Caco-2 (cell line): ENCODE measurements at regions not wholly inside any gene's neighbourhood (a gene's known extent, or its start where the extent isn't known, plus 50 kb on each side); places are given as distances from the start of the nearest gene placed in this dataset.
A peak's percentile ranks its signal among the peaks of the same experiment; 100 is the strongest.

Experiments
- BruUV-seq: library from RNA; stranded (reverse); fragments of 400-500 nt; replicated peaks from 2 replicates; lab custom pipeline; 2021; lab: Mats Ljungman, UMichigan
- CTCF ChIA-PET: fragments of 300-600 bp; sonication (Branson Sonifier 250); formaldehyde crosslinking; loops from one replicate; lab custom pipeline; 2022; ENCODE audit warnings: antibody characterized with exemption; lab: Charles Lee
- POLR2A ChIA-PET: fragments of 300-600 bp; sonication (Branson Sonifier 250); formaldehyde crosslinking; loops from one replicate; lab custom pipeline; 2022; ENCODE audit warnings: antibody characterized with exemption; lab: Charles Lee
- DNase-seq, 2 experiments: peaks; one replicate each; pipeline versions ENCODE4 v3.0.0 to v3.0.0-alpha.2; 2020 to 2022
- H3K27me3 ChIP-seq: replicated peaks from 2 replicates; pipeline ENCODE4 v1.6.0; 2011; ENCODE audit warnings: low read length; ENCODE audit not compliant: control insufficient read depth, insufficient read depth
- H3K36me3 ChIP-seq: 2 replicates; pipeline ENCODE4 v1.5.1; 2011; ENCODE audit warnings: low read length; ENCODE audit not compliant: control insufficient read depth, insufficient read depth
- H3K4me1 ChIP-seq: fragments of 250-450 bp; sonication (Bioruptor Pico); 2 replicates; pipeline ENCODE4 v1.5.1; 2020; ENCODE audit warnings: mild to moderate bottlenecking
- H3K4me3 ChIP-seq: 2 replicates; pipeline ENCODE4 v1.5.1; 2011; ENCODE audit warnings: low read depth, mild to moderate bottlenecking, control low read depth, low read length
- H3K9me3 ChIP-seq: fragments of 250-450 bp; sonication (Bioruptor Pico); 2 replicates; pipeline ENCODE4 v1.5.1; 2020; ENCODE audit warnings: mild to moderate bottlenecking, moderate library complexity
- H3K27ac Mint-ChIP-seq: one replicate; pipeline ENCODE4 v1.8.0; 2022; ENCODE audit warnings: mixed read lengths; ENCODE audit not compliant: unreplicated experiment
- H3K27me3 Mint-ChIP-seq: one replicate; pipeline ENCODE4 v1.8.0; 2022; ENCODE audit warnings: mixed read lengths; ENCODE audit not compliant: insufficient read depth, unreplicated experiment
- H3K36me3 Mint-ChIP-seq: one replicate; pipeline ENCODE4 v1.8.0; 2022; ENCODE audit warnings: mild to moderate bottlenecking, mixed read lengths; ENCODE audit not compliant: insufficient read depth, unreplicated experiment
- H3K4me1 Mint-ChIP-seq: one replicate; pipeline ENCODE4 v1.8.0; 2022; ENCODE audit warnings: low read depth, mixed read lengths; ENCODE audit not compliant: unreplicated experiment
- H3K4me3 Mint-ChIP-seq: one replicate; pipeline ENCODE4 v1.8.0; 2022; ENCODE audit warnings: mild to moderate bottlenecking, moderate library complexity, mixed read lengths; ENCODE audit not compliant: unreplicated experiment
- H3K9me3 Mint-ChIP-seq: one replicate; pipeline ENCODE4 v1.8.0; 2022; ENCODE audit warnings: mixed read lengths; ENCODE audit not compliant: unreplicated experiment
- CTCF ChIP-seq, 2 experiments: fragments of 200-600 bp in 1 of 2; IDR thresholded peaks; 1 replicate in 1 of 2; 2 replicates in 1 of 2; pipeline versions ENCODE4 v1.5.1 to v1.8.0; 2011 to 2022; ENCODE audit warnings: antibody characterized with exemption in 1 of 2, control low read depth in 1 of 2, inconsistent platforms in 1 of 2, low read depth in 1 of 2, low read length in 1 of 2, mild to moderate bottlenecking in 1 of 2, moderate library complexity in 1 of 2; ENCODE audit not compliant: insufficient read depth in 1 of 2, severe bottlenecking in 1 of 2, unreplicated experiment in 1 of 2
- intact Hi-C: fragments of 100-400 bp; cut with micrococcal nuclease; formaldehyde crosslinking; loops from one replicate; pipeline ENCODE4 v1.10.0; 2022; ENCODE audit not compliant: unreplicated experiment

GRCh38 chr6:33967966-33968724, 164.3 kb upstream of the MLN start:
- H3K4me3 Mint-ChIP-seq: no peak overlapping the region
- no TSS peak for BruUV-seq
- intact Hi-C loops: loop anchor here (1.0 to 2.0 kb wide), 2 partner anchors 21 to 59 kb away; no protein-coding TSS in a partner anchor
- Histone ChIP-seq H3K36me3 (no peaks in the 10 kb centered on the region), H3K4me1 (no peaks in the 10 kb centered on the region), H3K27me3 (no peaks in the 10 kb centered on the region; the same call in 1 of the 2 replicates), H3K4me3 (no peak overlapping the region), H3K9me3 (no peaks in the 10 kb centered on the region)
- POLR2A ChIA-PET: no interaction called here
- H3K27me3 Mint-ChIP-seq: peaks cover 17% of the 10 kb centered on the region
- TF ChIP-seq CTCF (IDR thresholded peaks at IDR 0.05; ENCODE audit: insufficient read depth in 1 of 2, low read depth in 1 of 2, low read length in 1 of 2, severe bottlenecking in 1 of 2, unreplicated experiment in 1 of 2): peak; percentile 59 to 86
- peaks cover 11% of the 10 kb centered on the region for H3K4me1 Mint-ChIP-seq
- DNase-seq: peak; percentile 44 to 58
- no peaks in the 10 kb centered on the region for H3K36me3 Mint-ChIP-seq
- no peak overlapping the region for H3K27ac Mint-ChIP-seq
- CTCF ChIA-PET: interaction anchor here (0.6 kb wide), 3 partner anchors 57 to 87 kb away, joined by 3 to 9 read pairs (median 3); no protein-coding TSS in a partner anchor
- no peaks in the 10 kb centered on the region for H3K9me3 Mint-ChIP-seq

GRCh38 chr6:33967265-33967767, 163.5 kb upstream of the MLN start:
- Histone ChIP-seq H3K9me3 (no peaks in the 10 kb centered on the region), H3K27me3 (no peaks in the 10 kb centered on the region; the same call in 1 of the 2 replicates), H3K36me3 (no peaks in the 10 kb centered on the region), H3K4me1 (no peaks in the 10 kb centered on the region), H3K4me3 (no peak overlapping the region)
- no peaks in the 10 kb centered on the region for H3K36me3 Mint-ChIP-seq
- no peaks in the 10 kb centered on the region for H3K9me3 Mint-ChIP-seq
- H3K4me3 Mint-ChIP-seq: no peak overlapping the region
- peak in 1 of 2 experiments; percentile 8 for DNase-seq
- peaks cover 17% of the 10 kb centered on the region for H3K27me3 Mint-ChIP-seq
- peaks cover 11% of the 10 kb centered on the region for H3K4me1 Mint-ChIP-seq
- CTCF ChIA-PET: interaction anchor here (0.6 kb wide), 3 partner anchors 58 to 88 kb away, joined by 3 to 9 read pairs (median 3); no protein-coding TSS in a partner anchor
- POLR2A ChIA-PET: no interaction called here
- no peak for TF ChIP-seq CTCF (IDR thresholded peaks at IDR 0.05; ENCODE audit: insufficient read depth in 1 of 2, low read depth in 1 of 2, low read length in 1 of 2, severe bottlenecking in 1 of 2, unreplicated experiment in 1 of 2)
- H3K27ac Mint-ChIP-seq: no peak overlapping the region
- intact Hi-C loops: no loop called here
- no TSS peak for BruUV-seq

- ChIA-PET CTCF (no interaction called here), POLR2A (no interaction called here)
- Histone ChIP-seq H3K9me3 (no peaks in the 10 kb centered on the region), H3K4me1 (no peaks in the 10 kb centered on the region), H3K27me3 (no peaks in the 10 kb centered on the region; the same call in 1 of the 2 replicates), H3K4me3 (no peak overlapping the region), H3K36me3 (no peaks in the 10 kb centered on the region)
- no peaks in the 10 kb centered on the region for H3K9me3 Mint-ChIP-seq
- intact Hi-C loops: no loop called here
- peak in 1 of 2 experiments; percentile 27 for DNase-seq
- H3K4me3 Mint-ChIP-seq: no peak overlapping the region
- H3K4me1 Mint-ChIP-seq: peaks cover 11% of the 10 kb centered on the region
- TF ChIP-seq CTCF (IDR thresholded peaks at IDR 0.05; ENCODE audit: insufficient read depth in 1 of 2, low read depth in 1 of 2, low read length in 1 of 2, severe bottlenecking in 1 of 2, unreplicated experiment in 1 of 2): no peak
- no peaks in the 10 kb centered on the region for H3K36me3 Mint-ChIP-seq
- H3K27me3 Mint-ChIP-seq: peaks cover 17% of the 10 kb centered on the region
- BruUV-seq: no TSS peak
- no peak overlapping the region for H3K27ac Mint-ChIP-seq
Observed at GRCh38 chr6:33966536-33966935, 162.7 kb upstream of the MLN start.
